ENCODE measurements at regions not wholly inside any gene's neighbourhood (a gene's known extent, or its start where the extent isn't known, plus 50 kb on each side); places are given as distances from the start of the nearest gene placed in this dataset.
A peak's percentile ranks its signal among the peaks of the same experiment; 100 is the strongest.
"Not testable (repeated sequence)": the region's sequence is repeated elsewhere in the genome, so short reads cannot be mapped to it uniquely, and the experiment has no call there.

DNA sequence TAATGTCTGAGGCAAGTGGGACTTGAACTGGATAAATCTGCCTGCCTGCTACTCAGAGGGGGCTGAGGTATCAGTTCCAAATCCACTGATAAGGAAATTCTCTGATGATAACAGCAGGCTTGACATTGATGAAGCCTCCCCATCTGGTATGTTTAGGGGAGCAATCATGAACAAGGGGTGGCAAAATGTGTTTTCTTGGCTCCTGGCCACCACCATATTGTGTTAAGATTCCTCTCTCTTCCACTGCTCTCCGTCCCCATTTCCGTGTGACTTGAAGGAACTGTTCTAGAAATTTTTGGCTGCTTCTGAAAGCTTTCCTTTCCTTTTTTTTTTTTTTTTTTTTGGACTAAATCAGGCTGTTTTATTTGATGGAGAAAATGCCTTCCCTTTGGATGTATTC, 335.3 kb upstream of the NRSN1 start:
- WGBS, result 21% methylated on average over 2 of the region's 2 CpGs
- Histone ChIP-seq H3K27me3 (ENCODE audit: control insufficient read depth, insufficient read depth) (no peaks in the 10 kb centered on the region), H3K9me3 (ENCODE audit: control insufficient read depth, low read length) (no peaks in the 10 kb centered on the region), H3K27ac (ENCODE audit: low read length) (no peak overlapping the region), H3K4me1 (ENCODE audit: control insufficient read depth, insufficient read depth, low read length) (no peaks in the 10 kb centered on the region), H3K4me3 (ENCODE audit: low read length) (no peak overlapping the region)
- intact Hi-C loops (cut with DNase I), result no loop called here
- DNase-seq, result no peak
- no peak for ATAC-seq

- intact Hi-C loops (cut with DNase I), result no loop called here
- H3K4me3 ChIP-seq (ENCODE audit: low read length), result no peak overlapping the region
- H3K4me1 ChIP-seq (ENCODE audit: control insufficient read depth, insufficient read depth, low read length), result no peaks in the 10 kb centered on the region
- H3K9me3 ChIP-seq (ENCODE audit: control insufficient read depth, low read length), result no peaks in the 10 kb centered on the region
- H3K27me3 ChIP-seq (ENCODE audit: control insufficient read depth, insufficient read depth), result no peaks in the 10 kb centered on the region
- H3K27ac ChIP-seq (ENCODE audit: low read length), result no peak overlapping the region
- WGBS, result 79% methylated on average over 1 of the region's 1 CpG
- ATAC-seq (no peak), DNase-seq (no peak)
Observed at GRCh38 chr6:23797041-23797440, 329.0 kb upstream of the NRSN1 start.

DNA sequence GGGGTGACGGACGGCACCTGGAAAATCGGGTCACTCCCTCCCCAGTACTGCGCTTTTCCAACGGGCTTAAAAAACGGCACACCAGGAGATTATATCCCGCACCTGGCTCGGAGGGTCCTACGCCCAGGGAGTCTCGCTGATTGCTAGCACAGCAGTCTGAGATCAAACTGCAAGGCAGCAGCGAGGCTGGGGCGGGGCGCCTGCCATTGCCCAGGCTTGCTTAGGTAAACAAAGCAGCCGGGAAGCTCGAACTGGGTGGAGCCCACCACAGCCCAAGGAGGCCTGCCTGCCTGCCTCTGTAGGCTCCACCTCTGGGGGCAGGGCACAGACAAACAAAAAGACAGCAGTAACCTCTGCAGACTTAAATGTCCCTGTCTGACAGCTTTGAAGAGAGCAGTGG, 321.7 kb upstream of the NRSN1 start:
- H3K9me3 ChIP-seq (ENCODE audit: control insufficient read depth, low read length); H3K27ac ChIP-seq (ENCODE audit: low read length); ATAC-seq; H3K27me3 ChIP-seq (ENCODE audit: control insufficient read depth, insufficient read depth); H3K4me3 ChIP-seq (ENCODE audit: low read length); intact Hi-C loops (cut with DNase I); H3K4me1 ChIP-seq (ENCODE audit: control insufficient read depth, insufficient read depth, low read length): not testable (repeated sequence)
- DNase-seq, result peak in 1 of 3 donors; percentile 18
- 91% methylated on average over 15 of the region's 15 CpGs for WGBS

DNA sequence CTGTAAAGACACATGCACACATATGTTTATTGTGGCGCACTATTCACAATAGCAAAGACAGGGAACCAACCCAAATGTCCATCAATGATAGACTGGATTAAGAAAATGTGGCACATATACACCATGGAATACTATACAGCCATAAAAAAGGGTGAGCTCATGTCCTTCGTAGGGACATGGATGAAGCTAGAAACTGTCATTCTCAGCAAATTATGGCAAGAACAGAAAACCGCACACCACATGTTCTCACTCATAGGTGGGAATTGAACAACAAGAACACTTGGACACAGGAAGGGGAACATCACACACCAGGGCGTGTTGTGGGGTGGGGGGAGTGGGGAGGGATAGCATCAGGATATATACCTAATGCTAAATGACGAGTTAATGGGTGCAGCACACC, 304.9 kb upstream of the NRSN1 start:
- DNase-seq; ATAC-seq; H3K27me3 ChIP-seq (ENCODE audit: control insufficient read depth, insufficient read depth); H3K4me3 ChIP-seq (ENCODE audit: low read length); H3K27ac ChIP-seq (ENCODE audit: low read length); intact Hi-C loops (cut with DNase I); H3K9me3 ChIP-seq (ENCODE audit: control insufficient read depth, low read length); H3K4me1 ChIP-seq (ENCODE audit: control insufficient read depth, insufficient read depth, low read length): not testable (repeated sequence)
- 90% methylated on average over 5 of the region's 5 CpGs for WGBS

DNA sequence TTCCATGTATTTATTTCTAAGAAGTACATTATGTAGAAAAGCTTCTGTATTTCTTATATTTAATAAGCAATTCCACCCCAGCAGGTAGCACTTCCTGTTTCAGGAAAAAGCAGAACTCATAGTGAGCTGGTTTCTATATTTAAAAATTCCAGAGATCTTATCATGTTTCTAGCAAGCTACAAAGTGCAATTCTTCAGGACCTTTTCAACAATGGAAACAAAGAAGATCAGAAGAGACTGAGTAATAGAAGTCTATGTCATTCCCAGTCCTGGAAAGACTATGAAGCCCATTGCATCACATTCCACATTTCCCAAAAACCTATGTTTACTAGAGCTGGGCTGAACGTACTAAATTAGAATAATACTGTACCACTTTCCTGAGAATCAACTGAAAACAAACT, 302.6 kb upstream of the NRSN1 start:
- 52% methylated on average over 1 of the region's 1 CpG for WGBS
- ATAC-seq (no peak), DNase-seq (no peak)
- no peak overlapping the region for H3K4me3 ChIP-seq (ENCODE audit: low read length)
- intact Hi-C loops (cut with DNase I), result no loop called here
- no peaks in the 10 kb centered on the region for H3K9me3 ChIP-seq (ENCODE audit: control insufficient read depth, low read length)
- H3K27ac ChIP-seq (ENCODE audit: low read length), result no peak overlapping the region
- no peaks in the 10 kb centered on the region for H3K4me1 ChIP-seq (ENCODE audit: control insufficient read depth, insufficient read depth, low read length)
- no peaks in the 10 kb centered on the region for H3K27me3 ChIP-seq (ENCODE audit: control insufficient read depth, insufficient read depth)

GRCh38 chr6:23826572-23826971, 299.4 kb upstream of the NRSN1 start:
- Histone ChIP-seq H3K27me3 (ENCODE audit: control insufficient read depth, insufficient read depth) (no peaks in the 10 kb centered on the region), H3K4me1 (ENCODE audit: control insufficient read depth, insufficient read depth, low read length) (no peaks in the 10 kb centered on the region), H3K4me3 (ENCODE audit: low read length) (no peak overlapping the region), H3K9me3 (ENCODE audit: control insufficient read depth, low read length) (no peaks in the 10 kb centered on the region), H3K27ac (ENCODE audit: low read length) (no peak overlapping the region)
- 68% methylated on average over 1 of the region's 1 CpG for WGBS
- DNase-seq, result no peak
- no peak for ATAC-seq
- intact Hi-C loops (cut with DNase I), result no loop called here

GRCh38 chr6:23828861-23829260, 297.2 kb upstream of the NRSN1 start:
- Histone ChIP-seq H3K4me1 (ENCODE audit: control insufficient read depth, insufficient read depth, low read length) (no peaks in the 10 kb centered on the region), H3K4me3 (ENCODE audit: low read length) (no peak overlapping the region), H3K27me3 (ENCODE audit: control insufficient read depth, insufficient read depth) (no peaks in the 10 kb centered on the region), H3K9me3 (ENCODE audit: control insufficient read depth, low read length) (no peaks in the 10 kb centered on the region), H3K27ac (ENCODE audit: low read length) (no peak overlapping the region)
- ATAC-seq (no peak), DNase-seq (no peak)
- intact Hi-C loops (cut with DNase I), result no loop called here
- 96% methylated on average over 6 of the region's 6 CpGs for WGBS

DNA sequence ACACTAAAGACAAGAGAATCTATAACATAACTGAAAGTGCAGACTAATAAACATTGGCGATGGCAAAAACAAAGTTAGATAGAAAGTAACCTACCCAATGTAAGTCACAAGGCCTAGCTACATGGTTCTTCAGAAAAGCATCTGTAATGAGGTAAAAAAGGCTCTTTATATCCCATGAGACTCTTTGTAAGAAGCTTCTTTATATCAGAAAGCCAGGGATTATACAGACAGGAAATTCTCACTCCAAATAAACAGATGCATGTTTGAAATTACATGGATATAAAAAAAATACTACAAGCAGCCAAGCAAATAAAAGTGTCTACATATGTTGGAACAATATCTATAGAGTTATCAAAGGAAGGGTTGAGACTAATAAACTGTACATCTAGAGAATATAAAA, 284.9 kb upstream of the NRSN1 start:
- 87% methylated on average over 1 of the region's 1 CpG for WGBS
- no peak for DNase-seq
- Histone ChIP-seq H3K27me3 (ENCODE audit: control insufficient read depth, insufficient read depth) (no peaks in the 10 kb centered on the region), H3K4me3 (ENCODE audit: low read length) (no peak overlapping the region), H3K9me3 (ENCODE audit: control insufficient read depth, low read length) (no peaks in the 10 kb centered on the region), H3K4me1 (ENCODE audit: control insufficient read depth, insufficient read depth, low read length) (no peaks in the 10 kb centered on the region), H3K27ac (ENCODE audit: low read length) (no peak overlapping the region)
- no peak for ATAC-seq
- intact Hi-C loops (cut with DNase I), result no loop called here

DNA sequence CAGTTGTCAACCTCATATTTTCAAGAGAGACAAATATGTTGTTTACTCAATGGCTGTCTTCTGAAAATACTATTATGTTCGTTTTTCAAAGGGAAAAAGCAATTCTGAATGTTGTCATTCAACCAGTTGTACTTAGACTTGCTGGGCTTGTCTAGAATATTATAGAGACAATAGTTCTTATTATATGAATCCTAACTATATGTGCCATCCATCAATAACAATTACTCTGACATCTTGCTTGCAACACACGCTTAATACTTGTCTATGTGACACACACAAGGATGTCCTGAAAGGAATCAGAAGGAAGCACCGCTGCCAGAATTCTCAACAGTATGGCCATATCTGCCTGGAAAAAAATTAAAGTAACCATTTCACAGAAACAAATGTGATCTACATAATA, 283.3 kb upstream of the NRSN1 start:
- no peaks in the 10 kb centered on the region for H3K27me3 ChIP-seq (ENCODE audit: control insufficient read depth, insufficient read depth)
- H3K27ac ChIP-seq (ENCODE audit: low read length), result no peak overlapping the region
- DNase-seq (no peak), ATAC-seq (no peak)
- WGBS, result 66% methylated on average over 3 of the region's 3 CpGs
- no peak overlapping the region for H3K4me3 ChIP-seq (ENCODE audit: low read length)
- no peaks in the 10 kb centered on the region for H3K9me3 ChIP-seq (ENCODE audit: control insufficient read depth, low read length)
- intact Hi-C loops (cut with DNase I), result no loop called here
- no peaks in the 10 kb centered on the region for H3K4me1 ChIP-seq (ENCODE audit: control insufficient read depth, insufficient read depth, low read length)

DNA sequence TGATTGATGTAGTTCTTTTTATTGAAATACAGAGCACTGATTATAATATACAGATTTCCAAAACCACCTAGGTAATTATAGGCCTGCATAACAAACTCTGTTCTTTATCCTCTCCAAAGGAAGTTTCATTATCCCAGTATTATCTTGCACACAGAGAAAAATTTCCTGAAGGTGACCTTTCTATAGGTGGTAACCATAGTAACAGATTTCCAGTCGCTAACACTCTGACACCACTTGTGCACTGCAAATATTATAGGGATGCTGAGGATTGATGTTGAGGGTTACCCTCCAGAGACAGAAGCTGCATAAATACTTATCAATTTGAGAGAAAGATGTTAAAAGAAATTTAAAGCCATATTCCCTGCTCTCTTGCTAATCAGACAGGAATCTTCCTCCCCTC, 274.5 kb upstream of the NRSN1 start:
- Histone ChIP-seq H3K27me3 (ENCODE audit: control insufficient read depth, insufficient read depth) (no peaks in the 10 kb centered on the region), H3K4me3 (ENCODE audit: low read length) (no peak overlapping the region), H3K4me1 (ENCODE audit: control insufficient read depth, insufficient read depth, low read length) (no peaks in the 10 kb centered on the region), H3K9me3 (ENCODE audit: control insufficient read depth, low read length) (no peaks in the 10 kb centered on the region), H3K27ac (ENCODE audit: low read length) (no peak overlapping the region)
- intact Hi-C loops (cut with DNase I), result no loop called here
- WGBS, result 50% methylated on average over 1 of the region's 1 CpG
- DNase-seq, result no peak
- ATAC-seq, result no peak

GRCh38 chr6:23853566-23854133, 272.4 kb upstream of the NRSN1 start:
- H3K27ac ChIP-seq (ENCODE audit: low read length); intact Hi-C loops (cut with DNase I); H3K4me3 ChIP-seq (ENCODE audit: low read length); ATAC-seq; H3K4me1 ChIP-seq (ENCODE audit: control insufficient read depth, insufficient read depth, low read length); H3K9me3 ChIP-seq (ENCODE audit: control insufficient read depth, low read length); H3K27me3 ChIP-seq (ENCODE audit: control insufficient read depth, insufficient read depth): not testable (repeated sequence)
- WGBS, result 96% methylated on average over 16 of the region's 18 CpGs
- peak in 2 of 3 donors; percentile 37 to 41 for DNase-seq

- H3K27ac ChIP-seq (ENCODE audit: low read length); ATAC-seq; H3K4me1 ChIP-seq (ENCODE audit: control insufficient read depth, insufficient read depth, low read length); H3K4me3 ChIP-seq (ENCODE audit: low read length); intact Hi-C loops (cut with DNase I); H3K27me3 ChIP-seq (ENCODE audit: control insufficient read depth, insufficient read depth); H3K9me3 ChIP-seq (ENCODE audit: control insufficient read depth, low read length): not testable (repeated sequence)
- 94% methylated on average over 22 of the region's 22 CpGs for WGBS
- DNase-seq, result peak in 2 of 3 donors; percentile 31 to 38
Observed at GRCh38 chr6:23854154-23854553, 271.9 kb upstream of the NRSN1 start.

All from right cardiac atrium (tissue), 5 donors.